SK-N-SH (cell line): ENCODE measurements at regions not wholly inside any gene's neighbourhood (a gene's known extent, or its start where the extent isn't known, plus 50 kb on each side); places are given as distances from the start of the nearest gene placed in this dataset.
A peak's percentile ranks its signal among the peaks of the same experiment; 100 is the strongest.

ENCODE experiments used
- CTCF ChIA-PET: fragments of 300-600, 350-600 bp; formaldehyde crosslinking; extraction: SDS; loops from one replicate; lab custom pipeline; 2021; lab: Yijun Ruan, JAX
- POLR2A ChIA-PET: fragments of 350-600 bp; sonication (Branson Sonifier 250); formaldehyde crosslinking; extraction: SDS; loops from one replicate; lab custom pipeline; 2020; ENCODE audit warnings: antibody characterized with exemption, inconsistent platforms; lab: Yijun Ruan, JAX
- DNase-seq: peaks from one replicate; pipeline ENCODE4 v3.0.0; 2012
- H2AFZ ChIP-seq: fragments of 200-600 bp; sonication (generic); 2 replicates; pipeline ENCODE4 v1.8.1; 2016; ENCODE audit warnings: antibody characterized with exemption, mild to moderate bottlenecking, low read depth
- H3F3A ChIP-seq: fragments of 200-600 bp; sonication (generic); replicated peaks from 2 replicates; pipeline ENCODE3; 2016; ENCODE audit warnings: antibody characterized with exemption, mild to moderate bottlenecking; ENCODE audit not compliant: insufficient read depth
- H3K27ac ChIP-seq, 2 experiments: fragments of 200-500 bp in 1 of 2; fragments of 200-600 bp in 1 of 2; sonication (Bioruptor generic) in 1 of 2; sonication (generic), shearing (Covaris generic) in 1 of 2; 2 replicates each; pipeline versions ENCODE4 v1.5.1 to v1.6.1; 2014 to 2016; ENCODE audit warnings: low read depth in 2 of 2, inconsistent platforms in 1 of 2, low read length in 1 of 2, mild to moderate bottlenecking in 1 of 2, mixed read lengths in 1 of 2
- H3K27me3 ChIP-seq: fragments of 200-600 bp; sonication (generic), shearing (Covaris generic); 2 replicates; pipeline ENCODE4 v1.6.1; 2016; ENCODE audit warnings: mixed run types; ENCODE audit not compliant: insufficient read depth
- H3K36me3 ChIP-seq, 2 experiments: fragments of 200-500 bp in 1 of 2; fragments of 200-600 bp in 1 of 2; sonication (Bioruptor generic) in 1 of 2; sonication (generic) in 1 of 2; replicated peaks in 1 of 2; 2 replicates each; pipeline versions ENCODE3 to v1.5.1; 2014 to 2016; ENCODE audit warnings: low read length in 1 of 2, mild to moderate bottlenecking in 1 of 2; ENCODE audit not compliant: insufficient read depth in 2 of 2, control insufficient read depth in 1 of 2
- H3K4me1 ChIP-seq, 2 experiments: fragments of 200-500 bp in 1 of 2; fragments of 200-600 bp in 1 of 2; sonication (Bioruptor generic) in 1 of 2; sonication (generic), shearing (Covaris generic) in 1 of 2; 2 replicates each; pipeline versions ENCODE4 v1.5.1 to v1.6.1; 2014 to 2016; ENCODE audit warnings: low read depth in 1 of 2, low read length in 1 of 2, mixed run types in 1 of 2; ENCODE audit not compliant: insufficient read depth in 2 of 2, control insufficient read depth in 1 of 2
- H3K4me2 ChIP-seq: fragments of 200-600 bp; sonication (generic), shearing (Covaris generic); 2 replicates; pipeline ENCODE4 v1.6.1; 2017; ENCODE audit warnings: mixed run types
- H3K4me3 ChIP-seq, 2 experiments: fragments of 200-500 bp in 1 of 2; fragments of 200-600 bp in 1 of 2; sonication (Bioruptor generic) in 1 of 2; sonication (generic), shearing (Covaris generic) in 1 of 2; 2 replicates each; pipeline versions ENCODE4 v1.5.1 to v1.8.1; 2014 to 2016; ENCODE audit warnings: low read depth in 2 of 2, inconsistent platforms in 1 of 2, low read length in 1 of 2, mild to moderate bottlenecking in 1 of 2, mixed read lengths in 1 of 2, moderate library complexity in 1 of 2
- H3K79me2 ChIP-seq: fragments of 200-600 bp; sonication (generic); 2 replicates; pipeline ENCODE4 v1.8.1; 2017; ENCODE audit warnings: mild to moderate bottlenecking; ENCODE audit not compliant: insufficient read depth
- H3K9ac ChIP-seq: fragments of 200-600 bp; sonication (generic); 2 replicates; pipeline ENCODE4 v1.6.1; 2017; ENCODE audit warnings: mixed run types
- H3K9me2 ChIP-seq: fragments of 200-600 bp; sonication (generic); 2 replicates; pipeline ENCODE4 v1.6.1; 2017; ENCODE audit warnings: mixed run types
- H3K9me3 ChIP-seq: fragments of 200-600 bp; sonication (generic); 2 replicates; pipeline ENCODE4 v1.6.1; 2017; ENCODE audit warnings: mixed run types, mild to moderate bottlenecking, moderate library complexity
- H4K20me1 ChIP-seq: fragments of 200-600 bp; sonication (generic); 2 replicates; pipeline ENCODE4 v1.6.1; 2017; ENCODE audit warnings: mild to moderate bottlenecking, mixed run types; ENCODE audit not compliant: insufficient read depth
- CHD2 ChIP-seq: fragments of 150-350 bp; IDR thresholded peaks from 2 replicates; pipeline ENCODE4 v1.6.1; 2018; ENCODE audit warnings: low read length; ENCODE audit not compliant: partially characterized antibody
- FOSL2 ChIP-seq: IDR thresholded peaks from 2 replicates; pipeline ENCODE4 v1.4.0; 2012; ENCODE audit warnings: low read depth, mild to moderate bottlenecking, moderate library complexity, borderline replicate concordance
- GABPA ChIP-seq: IDR thresholded peaks from 2 replicates; pipeline ENCODE4 v1.4.0; 2012; ENCODE audit warnings: low read depth, mild to moderate bottlenecking
- GATA2 ChIP-seq: sonication (generic); formaldehyde crosslinking; IDR thresholded peaks from 2 replicates; pipeline ENCODE4 v1.5.0; 2020; ENCODE audit warnings: mild to moderate bottlenecking, missing genetic modification reagents
- MXI1 ChIP-seq: IDR thresholded peaks from 2 replicates; pipeline ENCODE4 v1.6.1; 2012; ENCODE audit warnings: mild to moderate bottlenecking, low read depth, low read length, improper control_type of control experiment
- PBX3 ChIP-seq: IDR thresholded peaks from 2 replicates; pipeline ENCODE4; 2012
- SMC3 ChIP-seq: IDR thresholded peaks from 2 replicates; pipeline ENCODE4 v1.6.1; 2012; ENCODE audit warnings: low read depth, low read length, improper control_type of control experiment
- WGBS: methylation state at CpG from one replicate; pipeline ENCODE4 v1.1.6; 2017; ENCODE audit warnings: low lambda C conversion rate; 5-methylcytosine and 5-hydroxymethylcytosine counted together
- TF ChIP-seq, protein P1 (sequence below): fragments of 150-350 bp; IDR thresholded peaks from 2 replicates; pipeline ENCODE4 v1.6.1; 2016; ENCODE audit warnings: mild to moderate bottlenecking, low read depth, low read length
- TF ChIP-seq, protein P2 (sequence below): IDR thresholded peaks from 2 replicates; pipeline ENCODE4 v1.4.0; 2012; ENCODE audit warnings: low read depth, borderline replicate concordance
- TF ChIP-seq, protein P3 (sequence below): IDR thresholded peaks from 2 replicates; pipeline ENCODE4 v1.6.1; 2012; ENCODE audit warnings: mild to moderate bottlenecking, low read depth, low read length, moderate library complexity

- Histone ChIP-seq H3K27ac (no peak overlapping the region), H3K9ac (no peak overlapping the region), H3K4me2 (no peak overlapping the region), H2AFZ (peak overlapping the region; percentile 43; the same call in 1 of the 2 replicates), H3K9me2 (no peaks in the 10 kb centered on the region), H3K9me3 (no peaks in the 10 kb centered on the region), H3K27me3 (no peaks in the 10 kb centered on the region), H3K4me3 (no peak overlapping the region), H4K20me1 (no peaks in the 10 kb centered on the region), H3K36me3 (no peaks in the 10 kb centered on the region), H3K79me2 (no peaks in the 10 kb centered on the region), H3F3A (peaks cover under 1% of the 10 kb centered on the region), H3K4me1 (peaks cover 0 to 15% of the 10 kb centered on the region in 2 experiments; a peak in 2 of 4 replicates)
- WGBS = 67% methylated on average over 2 of the region's 7 CpGs
- no peak for DNase-seq
- TF ChIP-seq MXI1 = no peak
- TF ChIP-seq GATA2 (CRISPR knock-in tag) = no peak
- TF ChIP-seq, protein P1, sequence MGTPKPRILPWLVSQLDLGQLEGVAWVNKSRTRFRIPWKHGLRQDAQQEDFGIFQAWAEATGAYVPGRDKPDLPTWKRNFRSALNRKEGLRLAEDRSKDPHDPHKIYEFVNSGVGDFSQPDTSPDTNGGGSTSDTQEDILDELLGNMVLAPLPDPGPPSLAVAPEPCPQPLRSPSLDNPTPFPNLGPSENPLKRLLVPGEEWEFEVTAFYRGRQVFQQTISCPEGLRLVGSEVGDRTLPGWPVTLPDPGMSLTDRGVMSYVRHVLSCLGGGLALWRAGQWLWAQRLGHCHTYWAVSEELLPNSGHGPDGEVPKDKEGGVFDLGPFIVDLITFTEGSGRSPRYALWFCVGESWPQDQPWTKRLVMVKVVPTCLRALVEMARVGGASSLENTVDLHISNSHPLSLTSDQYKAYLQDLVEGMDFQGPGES = no peak
- TF ChIP-seq FOSL2 = no peak
- TF ChIP-seq SMC3 = no peak
- no peak for TF ChIP-seq CHD2
- TF ChIP-seq, protein P2, sequence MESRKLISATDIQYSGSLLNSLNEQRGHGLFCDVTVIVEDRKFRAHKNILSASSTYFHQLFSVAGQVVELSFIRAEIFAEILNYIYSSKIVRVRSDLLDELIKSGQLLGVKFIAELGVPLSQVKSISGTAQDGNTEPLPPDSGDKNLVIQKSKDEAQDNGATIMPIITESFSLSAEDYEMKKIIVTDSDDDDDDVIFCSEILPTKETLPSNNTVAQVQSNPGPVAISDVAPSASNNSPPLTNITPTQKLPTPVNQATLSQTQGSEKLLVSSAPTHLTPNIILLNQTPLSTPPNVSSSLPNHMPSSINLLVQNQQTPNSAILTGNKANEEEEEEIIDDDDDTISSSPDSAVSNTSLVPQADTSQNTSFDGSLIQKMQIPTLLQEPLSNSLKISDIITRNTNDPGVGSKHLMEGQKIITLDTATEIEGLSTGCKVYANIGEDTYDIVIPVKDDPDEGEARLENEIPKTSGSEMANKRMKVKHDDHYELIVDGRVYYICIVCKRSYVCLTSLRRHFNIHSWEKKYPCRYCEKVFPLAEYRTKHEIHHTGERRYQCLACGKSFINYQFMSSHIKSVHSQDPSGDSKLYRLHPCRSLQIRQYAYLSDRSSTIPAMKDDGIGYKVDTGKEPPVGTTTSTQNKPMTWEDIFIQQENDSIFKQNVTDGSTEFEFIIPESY = no peak
- no peak for TF ChIP-seq PBX3
- TF ChIP-seq, protein P3, sequence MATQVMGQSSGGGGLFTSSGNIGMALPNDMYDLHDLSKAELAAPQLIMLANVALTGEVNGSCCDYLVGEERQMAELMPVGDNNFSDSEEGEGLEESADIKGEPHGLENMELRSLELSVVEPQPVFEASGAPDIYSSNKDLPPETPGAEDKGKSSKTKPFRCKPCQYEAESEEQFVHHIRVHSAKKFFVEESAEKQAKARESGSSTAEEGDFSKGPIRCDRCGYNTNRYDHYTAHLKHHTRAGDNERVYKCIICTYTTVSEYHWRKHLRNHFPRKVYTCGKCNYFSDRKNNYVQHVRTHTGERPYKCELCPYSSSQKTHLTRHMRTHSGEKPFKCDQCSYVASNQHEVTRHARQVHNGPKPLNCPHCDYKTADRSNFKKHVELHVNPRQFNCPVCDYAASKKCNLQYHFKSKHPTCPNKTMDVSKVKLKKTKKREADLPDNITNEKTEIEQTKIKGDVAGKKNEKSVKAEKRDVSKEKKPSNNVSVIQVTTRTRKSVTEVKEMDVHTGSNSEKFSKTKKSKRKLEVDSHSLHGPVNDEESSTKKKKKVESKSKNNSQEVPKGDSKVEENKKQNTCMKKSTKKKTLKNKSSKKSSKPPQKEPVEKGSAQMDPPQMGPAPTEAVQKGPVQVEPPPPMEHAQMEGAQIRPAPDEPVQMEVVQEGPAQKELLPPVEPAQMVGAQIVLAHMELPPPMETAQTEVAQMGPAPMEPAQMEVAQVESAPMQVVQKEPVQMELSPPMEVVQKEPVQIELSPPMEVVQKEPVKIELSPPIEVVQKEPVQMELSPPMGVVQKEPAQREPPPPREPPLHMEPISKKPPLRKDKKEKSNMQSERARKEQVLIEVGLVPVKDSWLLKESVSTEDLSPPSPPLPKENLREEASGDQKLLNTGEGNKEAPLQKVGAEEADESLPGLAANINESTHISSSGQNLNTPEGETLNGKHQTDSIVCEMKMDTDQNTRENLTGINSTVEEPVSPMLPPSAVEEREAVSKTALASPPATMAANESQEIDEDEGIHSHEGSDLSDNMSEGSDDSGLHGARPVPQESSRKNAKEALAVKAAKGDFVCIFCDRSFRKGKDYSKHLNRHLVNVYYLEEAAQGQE = no peak
- TF ChIP-seq GABPA = no peak
- ChIA-PET POLR2A (interaction anchor here (1.0 kb wide), 1 partner anchor 344 kb away, joined by 4 read pairs; no protein-coding TSS in a partner anchor), CTCF (interaction anchor here (1.1 to 1.5 kb wide), 2 partner anchors 15 to 41 kb away, joined by 3 to 5 read pairs; no protein-coding TSS in a partner anchor)
Measured at GRCh38 chr5:71938895-71939294, 168.4 kb upstream of the MAP1B start.
